ENCODE measurements at regions not wholly inside any gene's neighbourhood (a gene's known extent, or its start where the extent isn't known, plus 50 kb on each side); places are given as distances from the start of the nearest gene placed in this dataset.

DNA sequence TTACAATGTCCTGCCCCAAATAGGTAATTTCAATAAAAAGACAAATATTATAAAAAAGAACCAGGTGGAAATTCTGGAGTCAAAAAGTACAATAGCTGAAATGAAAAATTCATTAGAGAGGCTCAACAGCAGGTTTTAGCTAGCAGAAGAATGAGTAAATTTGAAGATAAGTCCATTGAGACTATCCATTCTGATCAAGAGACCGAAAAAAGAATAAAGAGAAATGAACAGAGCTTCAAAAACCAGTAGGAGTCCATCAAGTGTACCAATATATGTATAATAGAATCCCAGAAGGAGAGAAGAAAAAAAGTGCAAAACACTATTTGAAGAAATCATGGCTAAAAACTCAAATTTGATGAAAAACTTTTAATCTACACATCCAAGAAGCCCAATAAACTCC is 60.5 kb upstream of the POMGNT2 start:
- no peak for TF ChIP-seq CTCF (IDR thresholded peaks at IDR 0.05; ENCODE audit: insufficient read depth, low read depth, low read length, missing control alignments)
- H3K4me3 ChIP-seq (ENCODE audit: low read length) = no peak overlapping the region
- no peak for DNase-seq (ENCODE audit: low read depth)

GRCh38 chr3:43165786-43166185 is 59.9 kb upstream of the POMGNT2 start:
- no peak overlapping the region for H3K4me3 ChIP-seq (ENCODE audit: low read length)
- TF ChIP-seq CTCF (IDR thresholded peaks at IDR 0.05; ENCODE audit: insufficient read depth, low read depth, low read length, missing control alignments) = no peak
- no peak for DNase-seq (ENCODE audit: low read depth)

GRCh38 chr3:43163895-43164493 is 58.1 kb upstream of the POMGNT2 start:
- no peak overlapping the region for H3K4me3 ChIP-seq (ENCODE audit: low read length)
- no peak for DNase-seq (ENCODE audit: low read depth)
- TF ChIP-seq CTCF (IDR thresholded peaks at IDR 0.05; ENCODE audit: insufficient read depth, low read depth, low read length, missing control alignments) = no peak

- peak; percentile 63 for DNase-seq (ENCODE audit: low read depth)
- peak; percentile 50 for TF ChIP-seq CTCF (IDR thresholded peaks at IDR 0.05; ENCODE audit: insufficient read depth, low read depth, low read length, missing control alignments)
- H3K4me3 ChIP-seq (ENCODE audit: low read length) = no peak overlapping the region
Measured at GRCh38 chr3:43162230-43163084, 56.6 kb upstream of the POMGNT2 start.

- no peak for TF ChIP-seq CTCF (IDR thresholded peaks at IDR 0.05; ENCODE audit: insufficient read depth, low read depth, low read length, missing control alignments)
- no peak overlapping the region for H3K4me3 ChIP-seq (ENCODE audit: low read length)
- DNase-seq (ENCODE audit: low read depth) = no peak
Measured at GRCh38 chr3:43161684-43162229, 55.9 kb upstream of the POMGNT2 start.

DNA sequence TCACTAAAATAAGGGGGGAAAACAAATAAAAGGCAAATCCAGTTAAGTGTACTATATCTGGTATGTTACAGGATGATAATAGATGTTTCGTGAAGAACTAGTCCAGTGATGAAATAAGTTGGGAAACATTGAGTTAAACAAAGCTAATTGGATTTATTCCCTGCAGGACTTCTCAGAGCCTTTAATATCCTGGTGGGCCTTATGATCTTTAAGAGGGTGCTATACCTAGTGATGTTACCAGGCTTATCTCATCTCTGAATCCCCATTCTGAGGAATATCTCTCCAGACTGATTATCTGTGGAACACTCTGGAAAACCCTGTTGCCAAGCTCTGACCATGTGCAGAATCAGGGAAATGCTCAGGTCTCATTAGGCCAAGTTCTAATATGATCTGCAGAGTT is 54.8 kb upstream of the POMGNT2 start:
- H3K4me3 ChIP-seq (ENCODE audit: low read length) = no peak overlapping the region
- TF ChIP-seq CTCF (IDR thresholded peaks at IDR 0.05; ENCODE audit: insufficient read depth, low read depth, low read length, missing control alignments) = no peak
- DNase-seq (ENCODE audit: low read depth) = no peak
